ENCODE measurements at regions not wholly inside any gene's neighbourhood (a gene's known extent, or its start where the extent isn't known, plus 50 kb on each side); places are given as distances from the start of the nearest gene placed in this dataset.
A peak's percentile ranks its signal among the peaks of the same experiment; 100 is the strongest.

DNA sequence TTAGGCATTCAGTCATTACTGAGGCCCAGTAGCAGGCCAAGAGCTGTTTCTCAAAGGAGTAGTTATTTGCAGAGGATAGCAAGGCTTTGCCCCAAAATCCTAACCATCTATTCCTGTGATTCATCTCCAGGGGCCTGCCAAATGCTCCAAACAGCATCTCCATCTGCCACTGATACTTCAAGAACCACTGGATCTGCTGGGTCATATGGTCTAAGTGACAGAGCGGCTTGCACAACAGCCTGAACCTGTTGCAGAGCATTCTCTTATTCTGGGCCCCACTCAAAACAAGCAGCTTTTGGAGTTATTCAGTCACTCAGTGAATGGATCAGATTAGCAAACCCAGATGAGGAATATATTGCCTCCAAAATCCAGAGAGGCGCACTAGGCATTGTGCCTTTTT, 68.8 kb upstream of the ALDH1A3 start:
- TF ChIP-seq CTCF (IDR thresholded peaks at IDR 0.05; ENCODE audit: low read depth, low read length, missing control alignments) = no peak
- no peak for DNase-seq (ENCODE audit: low read depth)
- no peak overlapping the region for H3K4me3 ChIP-seq (ENCODE audit: low read depth, low read length)
- in situ Hi-C loops (cut with HindIII; ENCODE audit: low sequenced_read_pairs) = no loop called here

- no peak for DNase-seq (ENCODE audit: low read depth)
- in situ Hi-C loops (cut with HindIII; ENCODE audit: low sequenced_read_pairs) = no loop called here
- no peak for TF ChIP-seq CTCF (IDR thresholded peaks at IDR 0.05; ENCODE audit: low read depth, low read length, missing control alignments)
- no peak overlapping the region for H3K4me3 ChIP-seq (ENCODE audit: low read depth, low read length)
Measured at GRCh38 chr15:100812802-100813201, 66.8 kb upstream of the ALDH1A3 start.

DNA sequence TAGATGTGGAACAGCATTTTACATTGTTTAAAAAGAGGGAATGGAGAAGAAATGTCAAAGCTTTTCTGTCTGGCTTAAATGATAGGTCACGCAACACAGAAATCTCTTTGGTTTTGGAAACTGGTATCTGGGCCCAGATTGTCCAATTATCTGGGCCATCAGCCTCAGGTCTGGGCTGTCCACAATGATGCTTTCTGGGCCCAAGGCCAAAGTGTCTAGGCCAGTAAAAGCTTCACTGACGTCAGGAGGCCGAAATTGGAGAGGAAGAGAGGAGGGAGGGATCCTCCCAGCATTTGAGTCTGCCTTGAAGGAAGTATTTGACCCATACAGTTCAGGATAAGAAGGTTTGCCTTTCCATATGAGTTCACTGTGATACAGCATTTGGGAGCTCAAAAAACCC, 60.7 kb upstream of the ALDH1A3 start:
- no peak overlapping the region for H3K4me3 ChIP-seq (ENCODE audit: low read depth, low read length)
- DNase-seq (ENCODE audit: low read depth) = peak; percentile 44
- in situ Hi-C loops (cut with HindIII; ENCODE audit: low sequenced_read_pairs) = no loop called here
- no peak for TF ChIP-seq CTCF (IDR thresholded peaks at IDR 0.05; ENCODE audit: low read depth, low read length, missing control alignments)

- in situ Hi-C loops (cut with HindIII; ENCODE audit: low sequenced_read_pairs) = no loop called here
- DNase-seq (ENCODE audit: low read depth) = no peak
- no peak overlapping the region for H3K4me3 ChIP-seq (ENCODE audit: low read depth, low read length)
- TF ChIP-seq CTCF (IDR thresholded peaks at IDR 0.05; ENCODE audit: low read depth, low read length, missing control alignments) = no peak
Measured at GRCh38 chr15:100820528-100820927, 59.1 kb upstream of the ALDH1A3 start.

GRCh38 chr15:100821327-100821726, 58.3 kb upstream of the ALDH1A3 start:
- in situ Hi-C loops (cut with HindIII; ENCODE audit: low sequenced_read_pairs) = no loop called here
- DNase-seq (ENCODE audit: low read depth) = no peak
- TF ChIP-seq CTCF (IDR thresholded peaks at IDR 0.05; ENCODE audit: low read depth, low read length, missing control alignments) = no peak
- no peak overlapping the region for H3K4me3 ChIP-seq (ENCODE audit: low read depth, low read length)

DNA sequence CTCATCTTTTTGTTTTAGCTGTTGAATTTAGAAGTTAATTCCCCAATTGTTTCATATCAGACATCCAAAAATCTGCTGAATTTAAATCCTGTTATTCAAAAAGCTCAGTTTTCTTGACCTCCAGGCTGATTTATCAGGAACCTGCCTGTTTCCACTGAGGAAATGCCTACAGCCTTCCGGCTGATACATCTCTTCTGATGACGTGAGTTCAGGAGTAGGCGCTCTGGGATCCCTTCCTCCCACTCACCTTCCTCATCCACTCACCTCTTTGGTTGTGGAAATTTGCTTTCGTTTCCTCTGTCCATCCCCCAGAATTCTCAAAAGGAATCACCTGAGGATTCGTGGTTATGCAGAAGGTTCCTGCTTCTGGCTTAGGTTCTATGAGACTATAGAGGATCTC, 55.4 kb upstream of the ALDH1A3 start:
- in situ Hi-C loops (cut with HindIII; ENCODE audit: low sequenced_read_pairs) = no loop called here
- no peak for TF ChIP-seq CTCF (IDR thresholded peaks at IDR 0.05; ENCODE audit: low read depth, low read length, missing control alignments)
- H3K4me3 ChIP-seq (ENCODE audit: low read depth, low read length) = no peak overlapping the region
- DNase-seq (ENCODE audit: low read depth) = no peak

DNA sequence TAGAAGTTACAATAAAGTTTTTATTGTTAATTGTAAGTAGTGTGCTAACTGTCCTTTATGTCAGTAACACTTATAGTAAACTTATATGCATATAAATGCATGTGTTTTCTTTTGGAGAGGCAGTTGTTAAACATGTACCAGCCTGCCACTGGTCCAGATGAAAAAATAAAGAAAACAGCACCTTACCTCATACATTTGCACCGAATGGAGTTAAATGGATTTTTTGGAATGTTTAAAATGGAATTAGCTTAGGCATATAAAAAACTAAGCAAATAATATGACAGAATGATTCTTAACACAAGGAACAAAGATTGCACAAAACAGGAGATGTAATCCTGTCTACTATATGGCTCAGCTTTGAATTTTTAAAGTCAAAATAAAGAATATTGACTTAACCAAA, 50.2 kb upstream of the ALDH1A3 start:
- no peak for DNase-seq (ENCODE audit: low read depth)
- no peak for TF ChIP-seq CTCF (IDR thresholded peaks at IDR 0.05; ENCODE audit: low read depth, low read length, missing control alignments)
- in situ Hi-C loops (cut with HindIII; ENCODE audit: low sequenced_read_pairs) = no loop called here
- H3K4me3 ChIP-seq (ENCODE audit: low read depth, low read length) = no peak overlapping the region

Measured in astrocyte of the cerebellum (primary cell).